GM18870 (cell line): ENCODE measurements at regions not wholly inside any gene's neighbourhood (a gene's known extent, or its start where the extent isn't known, plus 50 kb on each side); places are given as distances from the start of the nearest gene placed in this dataset.
"Not testable (repeated sequence)": the region's sequence is repeated elsewhere in the genome, so short reads cannot be mapped to it uniquely, and the experiment has no call there.

ENCODE experiments used
- ATAC-seq: cut with Tn5 transposase; IDR thresholded peaks from one replicate; pipeline ENCODE4 v1.9.1; 2021; ENCODE audit warnings: moderate library complexity; ENCODE audit not compliant: unreplicated experiment

- no peak for ATAC-seq
Measured at GRCh38 chr5:82956600-82956999, 120.6 kb downstream of the TMEM167A start.

- ATAC-seq = no peak
Measured at GRCh38 chr5:82952326-82952725, 124.9 kb downstream of the TMEM167A start.

GRCh38 chr5:82944267-82944666 is 132.9 kb downstream of the TMEM167A start:
- not testable (repeated sequence) for ATAC-seq

GRCh38 chr5:82942083-82942881 is 134.9 kb downstream of the TMEM167A start:
- ATAC-seq = no peak

- ATAC-seq = no peak
Measured at GRCh38 chr5:82938901-82939725, 138.1 kb downstream of the TMEM167A start.

- ATAC-seq = not testable (repeated sequence)
Measured at GRCh38 chr5:82932473-82933220, 144.5 kb downstream of the TMEM167A start.

- no peak for ATAC-seq
Measured at GRCh38 chr5:82931110-82931509, 146.1 kb downstream of the TMEM167A start.

GRCh38 chr5:82925061-82925411 is 152.2 kb downstream of the TMEM167A start:
- no peak for ATAC-seq

GRCh38 chr5:82924226-82925060 is 152.8 kb downstream of the TMEM167A start:
- ATAC-seq = no peak

- ATAC-seq = no peak
Measured at GRCh38 chr5:82922086-82922734, 155.0 kb downstream of the TMEM167A start.

GRCh38 chr5:82918311-82919031 is 158.7 kb downstream of the TMEM167A start:
- ATAC-seq = no peak

- peak; percentile 84 for ATAC-seq
Measured at GRCh38 chr5:82917584-82917983, 159.6 kb downstream of the TMEM167A start.

- ATAC-seq = no peak
Measured at GRCh38 chr5:82913971-82914370, 163.2 kb downstream of the TMEM167A start.

- ATAC-seq = no peak
Measured at GRCh38 chr5:82912462-82912861, 164.7 kb downstream of the TMEM167A start.

- ATAC-seq = no peak
Measured at GRCh38 chr5:82911910-82912309, 165.3 kb downstream of the TMEM167A start.

- ATAC-seq = no peak
Measured at GRCh38 chr5:82910905-82911304, 166.3 kb downstream of the TMEM167A start.

- no peak for ATAC-seq
Measured at GRCh38 chr5:82910491-82910890, 166.7 kb downstream of the TMEM167A start.

- no peak for ATAC-seq
Measured at GRCh38 chr5:82909771-82910170, 167.4 kb downstream of the TMEM167A start.

- ATAC-seq = no peak
Measured at GRCh38 chr5:82905986-82906385, 171.2 kb downstream of the TMEM167A start.
